ENCODE measurements at regions not wholly inside any gene's neighbourhood (a gene's known extent, or its start where the extent isn't known, plus 50 kb on each side); places are given as distances from the start of the nearest gene placed in this dataset.

DNA sequence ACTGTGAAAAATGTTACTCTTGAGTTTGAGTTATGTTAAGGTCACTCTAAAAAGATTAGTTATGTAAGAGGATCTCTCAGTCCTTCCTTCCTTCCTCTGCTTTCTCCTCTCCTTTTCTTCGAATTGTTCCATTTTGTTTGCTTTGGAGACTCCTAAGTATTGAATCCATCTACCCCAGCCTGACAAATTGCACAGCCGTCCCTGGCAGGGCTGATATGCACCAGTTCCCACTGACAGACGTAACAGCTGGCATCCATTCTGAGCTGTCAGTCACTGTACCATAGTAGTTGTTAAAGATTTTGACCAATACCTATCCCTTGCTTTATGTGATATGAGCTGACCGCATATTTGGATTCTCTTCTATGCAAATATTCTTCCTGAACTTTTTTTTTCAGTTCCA, 210.7 kb upstream of the IGFBP7 start:
- no peak for TF ChIP-seq CTCF (IDR thresholded peaks at IDR 0.05)
- no peak for TF ChIP-seq POLR2AphosphoS5 (IDR thresholded peaks at IDR 0.05)
